GM23338 (cell line): ENCODE measurements at regions not wholly inside any gene's neighbourhood (a gene's known extent, or its start where the extent isn't known, plus 50 kb on each side); places are given as distances from the start of the nearest gene placed in this dataset.

Source experiments
- ATAC-seq: fragments of 200-7000 bp; cut with Tn5 transposase; 3 replicates; pipeline ENCODE4 v1.9.1; 2020
- DNase-seq: peaks from one replicate; pipeline ENCODE4 v3.0.0-alpha.2; 2015; ENCODE audit warnings: low spot score
- H2AFZ ChIP-seq: fragments of 200-600 bp; sonication (generic); 2 replicates; pipeline ENCODE4 v1.8.0; 2016; ENCODE audit warnings: antibody characterized with exemption, mild to moderate bottlenecking, moderate library complexity
- H3F3A ChIP-seq: fragments of 200-600 bp; sonication (generic); replicated peaks from 2 replicates; pipeline ENCODE4 v1.8.0; 2017; ENCODE audit warnings: antibody characterized with exemption, mixed run types, low read depth
- H3K27ac ChIP-seq: fragments of 200-600 bp; sonication (generic); 2 replicates; pipeline ENCODE4 v1.6.1; 2016; ENCODE audit warnings: low read depth
- H3K27me3 ChIP-seq: fragments of 200-600 bp; sonication (generic); 2 replicates; pipeline ENCODE4 v1.8.0; 2016; ENCODE audit warnings: mild to moderate bottlenecking, mixed run types, moderate library complexity; ENCODE audit not compliant: insufficient read depth
- H3K36me3 ChIP-seq: fragments of 200-600 bp; sonication (generic); 2 replicates; pipeline ENCODE4 v1.8.0; 2016; ENCODE audit warnings: mild to moderate bottlenecking; ENCODE audit not compliant: insufficient read depth
- H3K4me1 ChIP-seq: fragments of 200-600 bp; sonication (generic); 2 replicates; pipeline ENCODE4 v1.8.0; 2016; ENCODE audit warnings: mild to moderate bottlenecking, moderate library complexity; ENCODE audit not compliant: insufficient read depth
- H3K4me2 ChIP-seq: fragments of 200-600 bp; sonication (generic); 2 replicates; pipeline ENCODE4 v1.7.1; 2017; ENCODE audit warnings: mixed run types
- H3K4me3 ChIP-seq: fragments of 200-600 bp; sonication (generic); 2 replicates; pipeline ENCODE4 v1.6.1; 2016; ENCODE audit warnings: mixed run types
- H3K79me2 ChIP-seq: fragments of 200-600 bp; sonication (generic); replicated peaks from 2 replicates; pipeline ENCODE4 v1.8.0; 2017; ENCODE audit warnings: mild to moderate bottlenecking; ENCODE audit not compliant: insufficient read depth
- H3K9me2 ChIP-seq: fragments of 200-600 bp; sonication (generic); 2 replicates; pipeline ENCODE4 v1.8.0; 2017; ENCODE audit not compliant: insufficient read depth
- H4K20me1 ChIP-seq: fragments of 200-600 bp; sonication (generic); replicated peaks from 2 replicates; pipeline ENCODE4 v1.8.0; 2017; ENCODE audit warnings: mild to moderate bottlenecking; ENCODE audit not compliant: insufficient read depth
- H3K27ac Mint-ChIP-seq: 2 replicates; pipeline ENCODE4 v1.8.0; 2020; ENCODE audit warnings: inconsistent platforms, mild to moderate bottlenecking, moderate library complexity, mixed read lengths
- H3K27me3 Mint-ChIP-seq: 3 replicates; pipeline ENCODE4 v1.8.0; 2022; ENCODE audit warnings: low read depth, mild to moderate bottlenecking, moderate library complexity, mixed read lengths, inconsistent platforms; ENCODE audit not compliant: insufficient read depth, poor library complexity
- H3K36me3 Mint-ChIP-seq: 3 replicates; pipeline ENCODE4 v1.8.0; 2021; ENCODE audit warnings: low read depth, mild to moderate bottlenecking, inconsistent platforms, moderate library complexity, mixed read lengths
- H3K4me1 Mint-ChIP-seq: 3 replicates; pipeline ENCODE4 v1.8.0; 2020; ENCODE audit warnings: mild to moderate bottlenecking, inconsistent platforms, mixed read lengths
- H3K4me3 Mint-ChIP-seq: 3 replicates; pipeline ENCODE4 v1.8.0; 2021; ENCODE audit warnings: moderate library complexity, mild to moderate bottlenecking, inconsistent platforms, mixed read lengths
- H3K9me3 Mint-ChIP-seq: 3 replicates; pipeline ENCODE4 v1.8.0; 2020; ENCODE audit warnings: moderate library complexity, mild to moderate bottlenecking, inconsistent platforms, mixed read lengths
- CREB1 ChIP-seq: fragments of 250-450 bp; sonication (Bioruptor Pico); IDR thresholded peaks from 2 replicates; pipeline ENCODE4 v1.5.0; 2020; ENCODE audit warnings: low read depth, mild to moderate bottlenecking, moderate library complexity
- CTCF ChIP-seq, 2 experiments: fragments of 200-600 bp in 1 of 2; sonication (generic) in 1 of 2; conservative IDR thresholded peaks; 2 replicates each; pipeline versions ENCODE4 v1.5.1 to v1.6.1; 2016 to 2017; ENCODE audit warnings: antibody characterized with exemption in 2 of 2, low read depth in 2 of 2, mild to moderate bottlenecking in 2 of 2, moderate library complexity in 1 of 2
- ETS1 ChIP-seq: IDR thresholded peaks from 2 replicates; pipeline ENCODE4 v1.6.1; 2016; ENCODE audit warnings: antibody characterized with exemption
- EZH2 ChIP-seq: fragments of 200-600 bp; sonication (generic); IDR thresholded peaks from one replicate; pipeline ENCODE4 v1.8.0; 2017; ENCODE audit warnings: antibody characterized with exemption, mild to moderate bottlenecking, low read depth; ENCODE audit not compliant: unreplicated experiment
- EZH2phosphoT487 ChIP-seq: fragments of 200-600 bp; sonication (generic); IDR thresholded peaks from one replicate; pipeline ENCODE4 v1.8.1; 2018; ENCODE audit warnings: antibody characterized with exemption; ENCODE audit not compliant: unreplicated experiment
- JUNB ChIP-seq: IDR thresholded peaks from one replicate; pipeline ENCODE4 v1.6.1; 2016; ENCODE audit warnings: antibody characterized with exemption; ENCODE audit not compliant: unreplicated experiment
- NANOG ChIP-seq: IDR thresholded peaks from 2 replicates; pipeline ENCODE4 v1.6.1; 2016; ENCODE audit warnings: antibody characterized with exemption, borderline replicate concordance
- POLR2AphosphoS5 ChIP-seq: IDR thresholded peaks from 2 replicates; pipeline ENCODE4 v1.6.1; 2016; ENCODE audit warnings: antibody characterized with exemption, low read depth
- REST ChIP-seq: IDR thresholded peaks from one replicate; pipeline ENCODE4 v1.6.1; 2018; ENCODE audit warnings: antibody characterized with exemption; ENCODE audit not compliant: unreplicated experiment
- STAT1 ChIP-seq: IDR thresholded peaks from one replicate; pipeline ENCODE4 v1.6.1; 2016; ENCODE audit warnings: antibody characterized with exemption; ENCODE audit not compliant: unreplicated experiment
- ZNF114 ChIP-seq: fragments of 250-450 bp; sonication (Bioruptor Pico); IDR thresholded peaks from 2 replicates; pipeline ENCODE4 v1.5.0; 2020; ENCODE audit warnings: mild to moderate bottlenecking, moderate library complexity
- ZNF331 ChIP-seq: fragments of 250-450 bp; sonication (Bioruptor Pico); IDR thresholded peaks from 2 replicates; pipeline ENCODE4 v1.5.0; 2020; ENCODE audit warnings: low read depth, mild to moderate bottlenecking, moderate library complexity
- ZNF462 ChIP-seq: fragments of 250-450 bp; sonication (Bioruptor Pico); IDR thresholded peaks from 2 replicates; pipeline ENCODE4 v1.5.0; 2020; ENCODE audit warnings: mild to moderate bottlenecking, moderate library complexity

GRCh38 chr14:78107166-78107565, 63.0 kb upstream of the NRXN3 start:
- no peak overlapping the region for H3K27ac ChIP-seq
- 0 out of 2 replicates have a peak, but pooled peaks cover 3% of the 10 kb centered on the region for H3K9me2 ChIP-seq
- no peak overlapping the region for H3K4me2 ChIP-seq
- no peak overlapping the region for H3K27ac Mint-ChIP-seq
- no peaks in the 10 kb centered on the region for H3K36me3 ChIP-seq
- TF ChIP-seq ZNF462 (CRISPR knock-in tag): no peak
- no peak for TF ChIP-seq CREB1 (CRISPR knock-in tag)
- no peak for TF ChIP-seq STAT1
- no peak for TF ChIP-seq POLR2AphosphoS5
- TF ChIP-seq NANOG: no peak
- no peak for TF ChIP-seq CTCF (conservative IDR thresholded peaks at IDR 0.05; ENCODE audit: low read depth in 2 of 2)
- TF ChIP-seq JUNB: no peak
- no peak for TF ChIP-seq ETS1
- no peak for TF ChIP-seq REST
- no peak for TF ChIP-seq ZNF331 (CRISPR knock-in tag)
- TF ChIP-seq ZNF114 (CRISPR knock-in tag): no peak
- no peak for TF ChIP-seq EZH2
- TF ChIP-seq EZH2phosphoT487: no peak
- no peaks in the 10 kb centered on the region for H3F3A ChIP-seq
- H3K27me3 ChIP-seq: no peaks in the 10 kb centered on the region
- no peak overlapping the region for H3K4me3 Mint-ChIP-seq
- no peak for DNase-seq
- H3K9me3 Mint-ChIP-seq: no peaks in the 10 kb centered on the region
- H3K36me3 Mint-ChIP-seq: no peaks in the 10 kb centered on the region
- no peaks in the 10 kb centered on the region for H3K27me3 Mint-ChIP-seq
- ATAC-seq: no peak
- no peak overlapping the region for H3K4me3 ChIP-seq
- no peaks in the 10 kb centered on the region for H3K4me1 ChIP-seq
- H3K4me1 Mint-ChIP-seq: 0 out of 3 replicates have a peak, but pooled peaks cover 3% of the 10 kb centered on the region
- H3K79me2 ChIP-seq: no peaks in the 10 kb centered on the region
- H2AFZ ChIP-seq: 0 out of 2 replicates have a peak overlapping the region, but pooled peaks have one; percentile 56
- H4K20me1 ChIP-seq: no peaks in the 10 kb centered on the region
